HG03196 (cell line): ENCODE measurements at regions not wholly inside any gene's neighbourhood (a gene's known extent, or its start where the extent isn't known, plus 50 kb on each side); places are given as distances from the start of the nearest gene placed in this dataset.
A peak's percentile ranks its signal among the peaks of the same experiment; 100 is the strongest.

Experiments
- ATAC-seq: cut with Tn5 transposase; IDR thresholded peaks from one replicate; pipeline ENCODE4 v1.9.1; 2021; ENCODE audit not compliant: unreplicated experiment

- no peak for ATAC-seq
These were observed 87.9 kb upstream of the HMCN1 start for GRCh38 chr1:185646202-185646683.

GRCh38 chr1:185645686-185646085, 88.5 kb upstream of the HMCN1 start:
- ATAC-seq = no peak

DNA sequence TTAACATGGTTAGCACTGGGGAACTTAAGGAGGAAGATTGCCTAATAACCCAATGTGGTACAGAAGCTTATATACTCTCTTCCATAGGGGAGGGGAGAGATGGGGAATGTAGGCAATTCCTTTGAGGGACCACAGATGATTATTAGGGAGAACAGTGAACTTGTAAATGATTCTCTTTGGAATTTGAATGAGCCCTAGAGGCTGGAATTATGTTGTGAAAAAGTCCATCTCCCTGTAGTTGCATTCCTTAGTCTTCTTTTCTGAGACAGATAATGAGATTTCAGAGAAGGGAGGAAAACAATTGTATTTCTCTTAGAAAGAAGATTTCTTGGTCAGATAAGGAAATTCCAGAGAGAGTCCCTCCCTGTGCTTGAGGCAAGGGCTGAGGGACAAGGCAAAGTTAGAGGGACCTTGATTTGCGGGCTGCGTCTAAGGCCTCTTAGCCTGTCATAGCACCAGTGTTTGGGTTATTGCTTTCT, 89.0 kb upstream of the HMCN1 start:
- ATAC-seq = no peak

- no peak for ATAC-seq
These were observed 89.7 kb upstream of the HMCN1 start for GRCh38 chr1:185644531-185644930.

- peak; percentile 100 for ATAC-seq
These were observed 97.3 kb upstream of the HMCN1 start for GRCh38 chr1:185636848-185637247.

DNA sequence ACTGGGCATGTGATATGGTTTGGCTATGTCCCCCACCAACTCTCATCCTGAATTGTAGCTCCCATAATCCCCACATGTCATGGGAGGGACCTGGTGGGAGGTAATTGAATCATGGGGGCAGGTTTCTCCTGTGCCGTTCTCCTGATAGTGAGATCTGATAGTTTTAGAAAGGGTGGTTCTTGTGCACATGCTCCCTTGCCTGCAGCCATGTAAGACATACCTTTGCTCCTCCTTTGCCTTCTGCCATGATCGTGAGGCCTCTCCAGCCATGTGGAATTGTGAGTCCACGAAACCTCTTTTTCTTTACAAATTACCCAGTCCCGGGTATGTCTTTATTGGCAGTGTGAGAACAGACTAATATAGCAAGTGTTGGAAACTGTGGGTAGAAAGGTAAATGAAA, 99.5 kb upstream of the HMCN1 start:
- ATAC-seq = no peak

DNA sequence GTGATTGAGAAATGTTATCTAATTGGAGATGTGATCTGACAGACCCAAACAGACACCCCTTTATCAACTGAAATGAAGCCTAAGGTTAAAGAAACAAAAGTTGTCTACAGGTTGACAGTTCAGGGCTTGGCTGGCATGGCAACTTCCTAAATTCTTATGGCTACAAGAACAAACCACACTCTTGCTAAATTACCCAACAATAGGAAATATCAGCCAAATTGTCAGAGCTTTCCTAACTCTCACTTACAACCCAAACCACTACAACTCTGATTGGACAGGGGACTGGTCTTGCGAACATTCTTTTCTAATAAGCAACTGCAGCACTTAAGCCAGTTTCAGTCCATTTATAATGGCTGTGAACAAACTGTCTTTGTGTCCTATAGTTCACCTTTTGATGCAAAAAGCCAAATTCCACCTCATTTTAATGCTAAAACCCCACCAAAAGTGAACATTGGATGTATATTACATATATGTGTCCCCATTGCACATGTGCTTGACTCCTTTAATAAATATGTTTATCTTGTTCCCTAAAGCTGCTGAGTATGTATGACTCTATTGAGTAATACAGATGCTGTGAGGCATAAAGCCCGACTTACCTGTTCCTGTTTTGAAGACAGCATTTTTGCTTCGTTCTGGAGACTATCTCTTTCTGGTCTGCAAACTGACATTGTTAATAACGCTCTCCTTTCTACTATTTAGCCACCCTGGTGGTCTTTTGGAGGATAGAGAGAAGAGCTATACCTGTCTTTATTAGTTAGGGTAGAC, 101.3 kb upstream of the HMCN1 start:
- no peak for ATAC-seq

- no peak for ATAC-seq
These were observed 102.3 kb upstream of the HMCN1 start for GRCh38 chr1:185631843-185632242.

- ATAC-seq = no peak
These were observed 106.3 kb upstream of the HMCN1 start for GRCh38 chr1:185627761-185628501.

- no peak for ATAC-seq
These were observed 107.0 kb upstream of the HMCN1 start for GRCh38 chr1:185627171-185627570.

GRCh38 chr1:185626344-185626743, 107.8 kb upstream of the HMCN1 start:
- no peak for ATAC-seq

GRCh38 chr1:185610954-185611353, 123.2 kb upstream of the HMCN1 start:
- no peak for ATAC-seq

- ATAC-seq = no peak
These were observed 126.0 kb upstream of the HMCN1 start for GRCh38 chr1:185608177-185608576.

- ATAC-seq = peak; percentile 61
These were observed 131.0 kb upstream of the HMCN1 start for GRCh38 chr1:185603158-185603557.

GRCh38 chr1:185601189-185601588, 133.0 kb upstream of the HMCN1 start:
- peak; percentile 50 for ATAC-seq

- no peak for ATAC-seq
These were observed 133.6 kb upstream of the HMCN1 start for GRCh38 chr1:185600641-185601040.

DNA sequence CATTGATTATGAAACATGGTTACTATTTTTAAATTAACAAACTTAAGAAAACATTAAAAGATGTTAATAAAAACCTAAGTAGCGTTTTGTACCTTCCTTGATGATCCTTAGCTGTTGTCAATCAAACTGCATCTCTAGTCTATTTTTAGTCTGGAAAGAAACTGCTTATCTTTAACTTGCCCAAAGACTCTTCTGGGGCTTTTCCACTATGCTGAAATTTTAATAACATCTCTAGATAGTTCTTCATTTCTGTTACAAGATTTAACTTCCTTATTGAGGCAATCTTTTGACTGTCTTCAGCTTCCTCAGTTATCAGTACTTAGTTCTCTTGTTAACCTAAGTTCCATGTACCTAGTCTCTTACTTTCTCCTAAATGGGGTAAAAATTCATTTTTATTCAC, 135.9 kb upstream of the HMCN1 start:
- ATAC-seq = no peak

- ATAC-seq = peak; percentile 81
These were observed 138.1 kb upstream of the HMCN1 start for GRCh38 chr1:185595835-185596667.

DNA sequence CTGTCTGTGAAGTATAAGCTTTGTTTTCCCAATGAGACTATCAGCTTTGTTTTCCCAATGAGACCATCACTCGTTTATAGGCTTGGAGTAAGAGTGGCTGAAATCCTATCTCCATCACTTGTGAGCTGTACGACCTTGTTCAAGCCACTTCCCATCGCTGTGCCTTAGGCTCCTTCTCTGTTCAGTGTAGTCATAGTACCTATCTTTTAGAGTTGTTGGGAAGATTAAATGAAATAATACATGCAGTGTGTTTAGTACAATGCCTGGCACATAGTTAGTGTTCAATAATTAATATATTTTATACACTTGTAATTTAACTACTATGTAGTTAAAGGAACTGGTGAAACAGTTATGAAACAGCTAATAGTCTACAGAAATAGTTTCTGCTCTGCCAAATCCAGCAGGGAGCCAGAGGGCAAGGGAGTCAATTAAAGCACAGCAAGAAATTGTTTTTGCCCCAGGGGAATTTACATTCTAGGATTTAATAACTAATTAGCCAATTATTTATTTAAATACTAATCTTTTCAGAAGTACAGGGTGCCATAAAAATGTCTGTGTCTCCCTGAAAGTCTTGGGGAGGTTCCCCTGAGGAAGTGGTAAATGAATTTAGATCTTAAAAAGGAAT, 139.3 kb upstream of the HMCN1 start:
- no peak for ATAC-seq

DNA sequence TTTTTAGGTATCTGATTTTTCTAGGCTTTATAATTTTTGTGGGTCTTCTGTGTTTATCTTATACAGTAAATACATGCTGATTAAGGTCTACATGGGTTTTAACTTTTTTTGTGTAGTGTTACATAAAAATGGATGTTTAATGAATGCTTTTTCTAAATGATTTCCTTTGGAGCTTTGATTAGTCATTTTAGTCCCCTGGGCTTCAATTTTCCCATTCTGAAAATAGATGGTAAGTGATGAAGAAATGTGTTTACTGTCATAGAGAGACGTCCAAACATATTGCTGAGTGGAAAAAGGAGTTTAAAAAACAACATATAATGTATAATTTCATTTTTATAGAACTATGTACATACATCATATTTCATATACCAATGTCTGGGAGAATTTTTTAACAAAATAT, 140.9 kb upstream of the HMCN1 start:
- ATAC-seq = no peak

DNA sequence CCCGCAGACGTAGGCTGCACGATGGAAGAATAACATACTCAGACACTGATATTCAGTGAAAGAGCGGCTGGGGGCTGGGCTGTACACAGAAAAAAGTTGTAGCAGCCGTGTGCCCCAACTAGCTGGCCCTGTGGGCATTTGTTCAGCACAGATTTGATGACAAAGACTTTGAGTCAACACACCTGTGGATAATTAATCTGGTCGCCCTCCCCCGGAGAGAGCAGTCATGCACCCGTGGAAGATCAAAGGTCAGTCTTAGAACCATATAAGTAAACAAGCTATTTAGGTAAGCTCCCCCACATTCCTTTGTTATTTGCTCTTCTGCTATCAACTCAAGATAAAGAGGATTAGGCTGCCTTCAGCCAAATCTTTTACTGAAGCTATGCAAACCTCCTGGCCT, 148.4 kb upstream of the HMCN1 start:
- no peak for ATAC-seq
